ENCODE measurements at regions not wholly inside any gene's neighbourhood (a gene's known extent, or its start where the extent isn't known, plus 50 kb on each side); places are given as distances from the start of the nearest gene placed in this dataset.

DNA sequence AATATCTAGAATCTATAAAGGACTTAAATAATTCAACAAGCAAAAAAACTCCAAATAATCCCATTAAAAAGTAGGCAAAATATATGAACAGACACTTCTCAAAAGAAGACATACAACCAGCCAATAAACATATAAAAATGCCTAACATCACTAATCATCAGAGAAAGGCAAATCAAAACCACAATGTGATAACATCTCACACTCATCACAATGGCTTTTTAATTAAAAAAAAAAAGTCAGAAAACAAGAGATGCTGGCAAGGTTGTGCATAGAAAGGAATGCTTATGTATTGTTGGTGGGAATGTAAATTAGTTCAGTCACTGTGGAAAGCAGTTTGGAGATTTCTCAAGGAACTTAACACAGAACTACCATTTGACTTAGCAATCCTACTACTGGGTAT, 979.6 kb upstream of the MAP3K7 start:
- TF ChIP-seq GATA2 (IDR thresholded peaks at IDR 0.05; ENCODE audit: low read depth, low read length) (no peak), GATA3 (IDR thresholded peaks at IDR 0.05; ENCODE audit: low read depth, low read length) (no peak)

DNA sequence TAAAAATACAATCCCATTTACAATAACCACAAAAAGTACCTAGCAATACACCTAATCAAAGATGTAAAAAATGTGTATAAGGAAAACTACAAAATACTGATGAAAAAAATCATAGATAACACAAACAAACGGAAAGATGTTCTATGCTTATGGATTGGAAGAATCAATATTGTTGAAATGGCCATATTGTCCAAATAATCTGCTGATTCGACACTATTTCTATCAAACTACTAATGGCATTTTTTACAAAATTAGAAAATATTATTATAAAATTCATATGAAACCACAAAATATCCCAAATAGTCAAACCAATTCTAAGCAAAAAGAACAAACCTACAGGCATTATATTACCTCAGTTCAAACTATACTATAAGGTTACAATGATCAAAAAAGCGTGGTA, 978.3 kb upstream of the MAP3K7 start:
- no peak for TF ChIP-seq GATA2 (IDR thresholded peaks at IDR 0.05; ENCODE audit: low read depth, low read length)
- TF ChIP-seq GATA3 (IDR thresholded peaks at IDR 0.05; ENCODE audit: low read depth, low read length), result no peak

DNA sequence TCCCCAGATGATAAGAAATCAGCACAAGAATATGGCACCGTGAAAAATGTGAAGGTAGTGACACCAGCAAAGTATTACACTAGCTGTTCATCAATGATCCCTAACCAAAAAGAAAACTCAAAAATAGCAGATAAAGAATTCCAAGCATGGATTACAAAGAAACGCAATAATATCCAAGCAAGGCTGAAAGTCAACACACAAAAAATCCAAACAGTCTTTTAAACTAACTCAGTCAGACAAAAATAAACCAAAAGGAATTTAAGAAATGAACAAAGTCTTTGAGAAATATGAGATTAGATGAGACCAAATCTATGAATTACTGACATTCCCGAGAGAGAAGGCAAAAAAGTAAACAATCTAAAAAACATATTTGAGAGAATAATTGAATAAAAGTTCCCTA, 976.1 kb upstream of the MAP3K7 start:
- TF ChIP-seq GATA3 (IDR thresholded peaks at IDR 0.05; ENCODE audit: low read depth, low read length) (no peak), GATA2 (IDR thresholded peaks at IDR 0.05; ENCODE audit: low read depth, low read length) (no peak)

DNA sequence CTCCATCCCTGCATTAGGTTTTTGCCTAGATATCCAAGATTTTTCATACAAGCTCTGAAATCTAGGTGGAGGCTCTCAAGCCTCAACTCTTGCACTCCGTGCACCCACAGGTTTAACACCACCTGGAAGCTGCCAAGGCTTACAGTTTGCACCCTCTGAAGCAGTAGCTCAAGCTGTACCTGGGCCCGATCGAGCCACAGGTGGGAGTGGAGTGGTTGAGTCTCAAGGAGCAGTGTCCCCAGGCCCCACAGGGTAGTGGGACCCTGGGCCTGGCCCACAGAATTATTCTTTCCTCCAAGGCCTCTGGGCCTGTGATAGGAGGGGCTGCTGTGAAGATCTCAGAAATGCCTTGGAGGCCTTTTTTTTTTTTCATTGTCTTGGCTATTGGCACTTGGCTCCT, 973.5 kb upstream of the MAP3K7 start:
- TF ChIP-seq GATA3 (IDR thresholded peaks at IDR 0.05; ENCODE audit: low read depth, low read length) (no peak), GATA2 (IDR thresholded peaks at IDR 0.05; ENCODE audit: low read depth, low read length) (no peak)

DNA sequence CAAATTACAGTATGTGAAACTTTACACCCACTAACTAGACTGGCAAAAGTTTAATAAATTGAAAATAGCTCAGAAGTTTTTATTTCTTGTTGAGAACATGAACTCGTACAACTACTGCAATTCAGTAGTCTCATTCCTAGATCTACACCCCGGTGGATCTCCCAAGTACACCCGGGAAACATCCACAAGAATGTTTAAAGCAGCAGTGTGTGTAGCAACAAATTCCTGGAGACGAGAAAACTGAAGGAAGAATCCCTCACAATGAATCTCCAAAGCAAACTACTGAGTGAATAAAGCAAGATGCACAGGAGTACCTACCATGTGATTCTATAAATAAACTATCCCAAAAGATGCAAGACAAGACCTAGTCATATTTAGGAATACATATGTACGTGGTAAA, 954.0 kb upstream of the MAP3K7 start:
- TF ChIP-seq GATA3 (IDR thresholded peaks at IDR 0.05; ENCODE audit: low read depth, low read length) (no peak), GATA2 (IDR thresholded peaks at IDR 0.05; ENCODE audit: low read depth, low read length) (no peak)

DNA sequence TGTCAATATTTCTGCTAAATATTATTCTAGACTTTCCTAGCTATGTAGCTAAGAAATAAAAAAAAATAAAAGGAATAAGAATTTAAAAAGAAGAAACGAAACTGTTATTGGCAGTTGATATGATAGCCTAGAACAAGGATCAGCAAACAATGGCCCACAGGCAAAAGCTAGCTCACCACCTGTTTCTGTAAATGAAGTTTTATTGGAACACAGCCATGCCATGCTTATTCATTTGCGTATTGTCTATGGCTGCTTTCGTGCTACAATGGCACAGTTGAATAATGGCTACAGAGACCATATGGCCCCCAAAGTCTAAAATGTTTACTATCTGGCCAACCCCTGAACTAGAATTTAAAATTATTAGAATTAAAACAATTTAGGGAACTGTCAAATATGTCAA, 952.6 kb upstream of the MAP3K7 start:
- TF ChIP-seq GATA3 (IDR thresholded peaks at IDR 0.05; ENCODE audit: low read depth, low read length) (no peak), GATA2 (IDR thresholded peaks at IDR 0.05; ENCODE audit: low read depth, low read length) (no peak)

DNA sequence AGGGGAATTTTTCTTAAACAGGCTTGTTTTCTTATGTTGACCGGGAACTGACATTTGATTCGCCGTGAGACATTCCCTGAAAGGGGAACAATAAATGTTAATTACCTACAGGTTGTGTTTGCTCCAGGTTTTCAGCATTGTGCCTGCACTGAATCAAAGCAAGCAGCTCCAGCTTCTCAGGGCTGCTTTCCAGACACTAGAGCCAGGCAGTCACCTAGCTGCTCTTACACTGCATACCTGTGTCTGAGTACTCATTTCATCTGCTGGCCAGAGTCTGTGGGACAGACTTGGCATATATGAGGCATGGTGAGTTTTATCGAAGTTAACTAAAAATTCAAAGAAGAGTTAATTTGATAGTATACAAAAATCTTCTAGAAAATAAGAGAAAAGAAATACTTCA, 951.8 kb upstream of the MAP3K7 start:
- TF ChIP-seq GATA2 (IDR thresholded peaks at IDR 0.05; ENCODE audit: low read depth, low read length) (no peak), GATA3 (IDR thresholded peaks at IDR 0.05; ENCODE audit: low read depth, low read length) (no peak)

DNA sequence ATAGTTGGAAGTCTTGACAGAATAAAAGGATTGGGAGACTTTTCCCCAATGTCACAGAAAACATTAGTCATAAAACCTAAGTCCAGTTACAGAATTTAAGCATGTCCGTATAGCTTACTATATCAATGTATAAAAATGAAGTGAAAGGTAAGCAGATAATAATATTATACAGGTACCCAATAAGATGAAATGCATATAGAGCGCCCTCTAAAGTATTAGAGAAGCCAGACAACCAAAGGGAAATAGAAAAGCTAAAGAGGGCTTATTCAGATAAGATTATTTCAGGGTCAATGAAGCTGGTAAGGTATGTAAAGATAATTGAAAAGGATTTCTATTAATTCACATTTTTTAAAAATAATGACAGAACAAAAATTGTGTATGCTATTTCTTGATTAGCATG, 947.7 kb upstream of the MAP3K7 start:
- TF ChIP-seq GATA2 (IDR thresholded peaks at IDR 0.05; ENCODE audit: low read depth, low read length) (no peak), GATA3 (IDR thresholded peaks at IDR 0.05; ENCODE audit: low read depth, low read length) (no peak)

DNA sequence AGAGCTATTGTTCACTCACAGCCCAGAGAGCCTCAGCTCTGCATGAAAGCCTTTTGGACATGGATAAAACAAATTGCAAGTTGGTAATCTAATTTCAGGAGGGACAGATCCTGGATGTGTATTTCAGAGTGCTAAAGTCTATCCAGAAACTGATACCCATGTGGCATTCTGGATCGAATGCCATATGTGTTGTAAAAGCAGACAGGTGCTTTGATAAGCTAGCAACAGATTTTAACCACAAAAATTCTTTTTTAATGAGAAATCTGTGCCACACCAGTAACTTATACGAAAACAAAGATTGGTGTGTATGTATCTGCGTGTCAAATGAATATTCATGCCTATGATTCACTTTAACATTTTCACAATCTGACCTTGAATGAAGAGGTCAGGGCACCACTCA, 936.6 kb upstream of the MAP3K7 start:
- TF ChIP-seq GATA2 (IDR thresholded peaks at IDR 0.05; ENCODE audit: low read depth, low read length) (no peak), GATA3 (IDR thresholded peaks at IDR 0.05; ENCODE audit: low read depth, low read length) (no peak)

DNA sequence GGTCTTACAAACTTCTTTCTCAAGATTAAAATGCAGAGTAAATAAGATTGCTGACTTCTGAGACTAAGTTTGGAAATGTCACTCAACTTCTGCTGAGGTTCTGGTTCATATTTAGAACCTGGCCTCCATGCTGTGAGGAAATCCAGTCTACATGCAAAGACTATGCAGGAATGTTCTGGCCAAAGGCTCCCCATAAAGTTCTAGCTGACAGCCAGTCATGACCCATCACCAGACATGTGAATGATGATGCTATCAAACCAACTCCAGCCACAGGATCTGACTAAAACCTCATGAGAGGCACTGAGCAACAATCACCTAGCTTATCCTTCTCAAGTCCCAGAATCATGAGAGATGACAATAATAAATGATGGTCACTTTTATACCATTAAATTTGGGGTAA, 935.1 kb upstream of the MAP3K7 start:
- TF ChIP-seq GATA2 (IDR thresholded peaks at IDR 0.05; ENCODE audit: low read depth, low read length) (no peak), GATA3 (IDR thresholded peaks at IDR 0.05; ENCODE audit: low read depth, low read length) (no peak)

DNA sequence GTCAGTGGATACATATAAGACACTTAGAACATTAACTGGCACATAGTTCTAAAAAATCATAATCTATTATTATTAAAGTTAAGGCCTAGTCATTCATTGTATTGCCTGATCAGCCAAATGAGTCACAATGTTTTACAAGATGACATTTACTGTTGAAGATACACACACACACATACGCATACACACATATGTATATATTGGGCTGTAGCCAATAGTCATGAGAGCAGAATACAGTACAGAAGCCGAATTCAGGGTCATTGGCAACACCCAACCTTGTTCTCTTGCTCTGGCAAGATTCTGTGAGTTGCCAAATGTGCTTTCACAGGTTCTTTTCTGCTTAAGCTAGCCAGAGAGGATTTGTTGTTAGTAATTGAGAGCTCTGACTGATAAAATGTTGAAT, 922.8 kb upstream of the MAP3K7 start:
- no peak for TF ChIP-seq GATA2 (IDR thresholded peaks at IDR 0.05; ENCODE audit: low read depth, low read length)
- TF ChIP-seq GATA3 (IDR thresholded peaks at IDR 0.05; ENCODE audit: low read depth, low read length), result no peak

DNA sequence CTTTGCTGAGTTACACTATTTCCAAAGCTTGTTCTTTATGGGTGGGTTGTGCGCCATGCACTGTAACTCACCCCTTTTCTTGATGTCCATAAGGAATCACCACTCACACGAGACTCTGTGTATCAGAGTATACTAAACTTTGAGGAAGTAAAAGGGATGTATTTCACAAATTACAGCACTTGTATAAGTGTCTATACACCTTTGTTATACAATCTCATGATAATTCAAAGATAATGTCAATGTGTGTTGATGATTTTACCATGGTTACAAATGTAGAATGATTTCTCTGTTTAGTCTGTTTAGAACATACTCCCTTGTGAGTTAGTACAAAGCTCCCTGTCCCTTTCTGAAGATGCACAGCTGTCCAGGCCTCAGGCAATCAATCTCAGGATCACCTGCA, 922.2 kb upstream of the MAP3K7 start:
- TF ChIP-seq GATA2 (IDR thresholded peaks at IDR 0.05; ENCODE audit: low read depth, low read length), result no peak
- no peak for TF ChIP-seq GATA3 (IDR thresholded peaks at IDR 0.05; ENCODE audit: low read depth, low read length)

DNA sequence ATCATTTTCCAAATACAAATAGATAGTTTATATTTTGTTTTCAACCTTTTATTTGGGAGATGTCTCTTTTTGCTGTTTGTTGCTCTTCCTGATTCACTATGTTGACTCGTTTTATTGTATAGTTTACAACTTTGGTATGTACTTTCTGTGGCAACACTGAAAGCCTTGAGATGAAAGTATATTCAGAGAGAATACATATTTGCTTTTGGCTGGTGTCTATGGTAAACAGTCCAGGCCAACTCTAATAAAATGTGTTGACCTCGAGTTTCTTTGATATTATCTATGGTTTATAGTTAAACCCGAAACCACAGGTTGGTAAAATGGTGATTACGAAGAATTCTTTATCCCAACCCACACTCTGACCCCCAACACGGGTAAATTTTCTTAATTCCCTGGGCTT, 919.6 kb upstream of the MAP3K7 start:
- no peak for TF ChIP-seq GATA2 (IDR thresholded peaks at IDR 0.05; ENCODE audit: low read depth, low read length)
- TF ChIP-seq GATA3 (IDR thresholded peaks at IDR 0.05; ENCODE audit: low read depth, low read length), result no peak

DNA sequence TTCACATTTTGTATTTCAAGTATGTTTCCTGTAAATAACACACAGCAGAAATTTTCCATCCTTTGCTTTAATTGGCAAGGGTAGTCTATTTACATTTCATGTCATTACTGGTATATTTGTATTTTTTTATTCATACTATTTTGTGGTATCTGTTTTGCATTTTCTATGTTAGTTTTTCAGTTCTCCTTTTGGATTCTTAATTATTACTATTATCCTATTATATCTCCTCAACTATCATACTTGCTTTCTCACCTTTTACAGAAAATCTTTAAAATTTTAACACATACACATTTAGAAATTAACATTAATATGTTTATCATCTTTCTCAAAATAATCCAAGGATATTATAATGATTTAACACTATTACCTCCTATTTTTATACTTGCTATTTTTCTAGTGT, 918.3 kb upstream of the MAP3K7 start:
- no peak for TF ChIP-seq GATA3 (IDR thresholded peaks at IDR 0.05; ENCODE audit: low read depth, low read length)
- TF ChIP-seq GATA2 (IDR thresholded peaks at IDR 0.05; ENCODE audit: low read depth, low read length), result no peak

DNA sequence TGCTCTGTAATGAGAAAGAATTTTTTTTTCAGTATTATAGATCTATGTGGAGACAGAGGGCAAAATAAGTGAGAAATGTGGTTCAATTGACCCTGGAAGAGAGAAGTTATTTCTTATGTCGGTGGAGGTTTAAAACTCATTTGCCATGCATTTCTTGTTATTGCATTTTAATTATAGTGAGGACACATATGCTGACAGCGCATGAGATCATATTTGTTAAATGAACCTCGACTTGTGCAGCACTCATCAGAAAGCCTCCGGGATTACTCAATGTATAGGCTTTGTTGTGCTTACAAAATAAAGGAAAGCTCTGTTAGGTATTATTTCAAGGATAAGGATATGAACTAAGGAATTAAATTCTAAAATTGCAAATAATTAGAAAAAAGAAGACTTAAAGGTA, 915.1 kb upstream of the MAP3K7 start:
- TF ChIP-seq GATA3 (IDR thresholded peaks at IDR 0.05; ENCODE audit: low read depth, low read length) (no peak), GATA2 (IDR thresholded peaks at IDR 0.05; ENCODE audit: low read depth, low read length) (no peak)

DNA sequence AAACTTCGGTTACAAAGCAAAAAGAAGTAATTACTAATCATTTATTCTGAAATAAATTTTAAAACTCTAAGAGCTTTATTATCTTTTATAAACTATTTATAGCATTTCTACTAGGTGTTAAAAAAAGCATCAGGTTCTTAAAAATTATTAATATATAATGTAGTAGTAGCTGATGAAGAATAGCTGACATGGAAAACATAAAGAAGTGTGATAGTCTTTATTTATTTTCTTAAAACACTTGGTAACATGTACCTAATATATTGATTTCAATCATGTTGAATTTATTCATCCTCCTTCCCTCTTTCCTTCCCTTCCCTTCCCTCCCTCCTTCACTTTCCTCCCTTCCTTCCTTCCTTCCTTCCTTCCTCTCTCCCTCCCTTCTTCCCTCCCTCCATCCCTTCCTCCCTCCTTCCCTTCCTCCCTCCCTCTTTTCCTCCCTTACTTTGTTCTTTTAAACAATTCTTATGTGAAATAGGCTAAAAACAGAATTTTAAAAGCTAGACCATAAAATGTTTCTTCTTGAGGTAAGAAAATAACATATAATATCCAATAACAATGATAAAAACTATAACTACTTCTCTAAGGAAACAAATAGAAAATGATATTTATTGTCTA, 913.9 kb upstream of the MAP3K7 start:
- TF ChIP-seq GATA3 (IDR thresholded peaks at IDR 0.05; ENCODE audit: low read depth, low read length) (no peak), GATA2 (IDR thresholded peaks at IDR 0.05; ENCODE audit: low read depth, low read length) (no peak)
